Common myeloid progenitor, CD34-positive (primary cell): ENCODE measurements at regions not wholly inside any gene's neighbourhood (a gene's known extent, or its start where the extent isn't known, plus 50 kb on each side); places are given as distances from the start of the nearest gene placed in this dataset.

Source experiments
- CTCF ChIA-PET: fragments of 350-600 bp; sonication (Branson Sonifier 250); formaldehyde crosslinking; loops from one replicate; lab custom pipeline; 2021; ENCODE audit warnings: antibody characterized with exemption; lab: Charles Lee
- POLR2A ChIA-PET: fragments of 350-600 bp; sonication (Branson Sonifier 250); formaldehyde crosslinking; loops from one replicate; lab custom pipeline; 2021; ENCODE audit warnings: antibody characterized with exemption; lab: Charles Lee
- DNase-seq, 3 donors: peaks; one replicate each; pipeline versions ENCODE4 v3.0.0 to v3.0.0-alpha.2; 2013
- H3K27ac ChIP-seq, 2 experiments: 1 replicate in 1 of 2; 2 replicates in 1 of 2; pipeline ENCODE4 v1.7.0; 2013; ENCODE audit warnings: inconsistent platforms in 2 of 2, low read length in 2 of 2, mild to moderate bottlenecking in 2 of 2, low read depth in 1 of 2, moderate library complexity in 1 of 2; ENCODE audit not compliant: severe bottlenecking in 2 of 2, insufficient read depth in 1 of 2, poor library complexity in 1 of 2
- H3K27me3 ChIP-seq, 5 experiments: replicated peaks in 2 of 5; 1 replicate in 3 of 5; 2 replicates in 2 of 5; pipeline versions ENCODE4 v1.6.1 to v1.7.0; 2013; ENCODE audit warnings: low read length in 4 of 5, mild to moderate bottlenecking in 2 of 5, moderate library complexity in 2 of 5, inconsistent platforms in 1 of 5; ENCODE audit not compliant: insufficient read depth in 5 of 5, control insufficient read depth in 4 of 5
- H3K36me3 ChIP-seq, 4 experiments: 1 replicate in 2 of 4; 2 replicates in 2 of 4; pipeline versions ENCODE4 v1.6.1 to v1.7.0; 2013; ENCODE audit warnings: low read length in 3 of 4, control low read depth in 1 of 4, mild to moderate bottlenecking in 1 of 4; ENCODE audit not compliant: control insufficient read depth in 4 of 4, insufficient read depth in 4 of 4
- H3K4me1 ChIP-seq, 4 experiments: 1 replicate in 3 of 4; 2 replicates in 1 of 4; pipeline versions ENCODE4 v1.6.1 to v1.7.1; 2013; ENCODE audit warnings: low read length in 3 of 4, mild to moderate bottlenecking in 3 of 4, control low read depth in 1 of 4, inconsistent platforms in 1 of 4, moderate library complexity in 1 of 4; ENCODE audit not compliant: control insufficient read depth in 4 of 4, insufficient read depth in 4 of 4; ENCODE audit errors: control extremely low read depth in 1 of 4
- H3K4me3 ChIP-seq, 7 experiments: 1 replicate in 4 of 7; 2 replicates in 3 of 7; pipeline versions ENCODE4 v1.5.1 to v1.7.0; 2013; ENCODE audit warnings: mild to moderate bottlenecking in 7 of 7, low read length in 6 of 7, moderate library complexity in 6 of 7, inconsistent platforms in 2 of 7, low read depth in 2 of 7, control low read depth in 1 of 7; ENCODE audit not compliant: insufficient read depth in 4 of 7, control insufficient read depth in 1 of 7; ENCODE audit errors: extremely low read depth in 1 of 7
- H3K9me3 ChIP-seq, 5 experiments: 1 replicate in 4 of 5; 2 replicates in 1 of 5; pipeline versions ENCODE4 v1.6.1 to v1.7.1; 2013; ENCODE audit warnings: low read length in 4 of 5, mild to moderate bottlenecking in 2 of 5, inconsistent platforms in 1 of 5, low read depth in 1 of 5, moderate library complexity in 1 of 5; ENCODE audit not compliant: control insufficient read depth in 4 of 5, insufficient read depth in 2 of 5; ENCODE audit errors: control extremely low read depth in 1 of 5
- WGBS: methylation state at CpG from one replicate; pipeline ENCODE4 v1.1.5; 2013; ENCODE audit not compliant: insufficient coverage; 5-methylcytosine and 5-hydroxymethylcytosine counted together

GRCh38 chr5:159442206-159442850 is 112.0 kb upstream of the IL12B start:
- Histone ChIP-seq H3K36me3 (no peaks in the 10 kb centered on the region), H3K27me3 (peaks cover 0 to 9% (median 0%) of the 10 kb centered on the region in 5 experiments), H3K27ac (no peak overlapping the region), H3K4me1 (no peaks in the 10 kb centered on the region), H3K4me3 (no peak overlapping the region), H3K9me3 (no peaks in the 10 kb centered on the region)
- ChIA-PET POLR2A (no interaction called here), CTCF (interaction anchor here (0.8 to 6.2 kb wide), 12 partner anchors 9 to 544 kb away, joined by 3 to 46 read pairs (median 4); no protein-coding TSS in a partner anchor)
- 98% methylated on average over 9 of the region's 12 CpGs for WGBS
- no peak for DNase-seq

DNA sequence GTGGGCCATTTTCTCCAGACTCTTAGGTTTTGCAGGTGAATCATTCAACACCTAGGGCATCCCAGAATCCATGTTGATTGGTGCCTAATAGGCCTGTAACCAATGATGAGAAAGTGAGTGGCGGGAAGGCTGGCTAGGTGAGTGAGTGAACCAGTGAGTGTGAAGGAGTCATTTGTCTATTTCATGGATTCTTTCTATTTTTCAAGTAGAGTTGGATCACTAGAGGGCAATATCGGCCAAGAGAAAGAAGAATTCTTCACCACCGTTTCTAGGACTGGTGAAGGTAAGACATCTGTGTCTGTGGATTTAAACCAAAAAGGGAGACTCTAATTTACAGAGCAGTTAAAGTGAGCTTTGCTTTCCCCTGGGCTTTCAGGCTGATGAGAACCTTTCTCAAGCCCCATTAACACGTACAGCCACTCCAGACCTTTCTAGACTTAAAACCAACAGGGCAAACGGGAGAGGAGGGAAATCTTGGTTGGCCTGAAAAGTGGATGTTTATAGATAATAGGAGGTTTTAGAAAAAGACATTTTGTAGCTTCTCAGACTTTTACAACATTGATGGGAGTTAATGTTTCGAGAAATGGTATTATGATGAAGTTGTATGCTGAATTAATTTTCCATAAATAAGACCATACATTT is 114.3 kb upstream of the IL12B start:
- Histone ChIP-seq H3K27me3 (peaks cover 0 to 9% (median 0%) of the 10 kb centered on the region in 5 experiments), H3K4me1 (no peaks in the 10 kb centered on the region), H3K9me3 (no peaks in the 10 kb centered on the region), H3K27ac (no peak overlapping the region), H3K36me3 (no peaks in the 10 kb centered on the region), H3K4me3 (no peak overlapping the region)
- DNase-seq: peak; percentile 53 to 72 (median 68)
- 50% methylated on average over 2 of the region's 6 CpGs for WGBS
- POLR2A ChIA-PET: no interaction called here
- CTCF ChIA-PET: interaction anchor here (0.6 to 6.2 kb wide), 16 partner anchors 8 to 554 kb away, joined by 3 to 46 read pairs (median 4); partner anchors contain the start of gene ADRA1B

GRCh38 chr5:159447116-159447515 is 116.8 kb upstream of the IL12B start:
- POLR2A ChIA-PET: no interaction called here
- no peak for DNase-seq
- CTCF ChIA-PET: interaction anchor here (0.8 to 1.2 kb wide), 2 partner anchors 27 to 87 kb away, joined by 3 read pairs; no protein-coding TSS in a partner anchor
- Histone ChIP-seq H3K9me3 (no peaks in the 10 kb centered on the region), H3K36me3 (no peaks in the 10 kb centered on the region), H3K27me3 (peaks cover 0 to 9% (median 3%) of the 10 kb centered on the region in 5 experiments), H3K4me3 (no peak overlapping the region), H3K4me1 (no peaks in the 10 kb centered on the region), H3K27ac (no peak overlapping the region)
- WGBS: no CpG with 5 or more reads among the region's 1 CpG

GRCh38 chr5:159448841-159449407 is 118.6 kb upstream of the IL12B start:
- Histone ChIP-seq H3K27me3 (peaks cover 0 to 12% (median 4%) of the 10 kb centered on the region in 5 experiments), H3K4me3 (no peak overlapping the region), H3K4me1 (no peaks in the 10 kb centered on the region), H3K27ac (no peak overlapping the region), H3K9me3 (no peaks in the 10 kb centered on the region), H3K36me3 (no peaks in the 10 kb centered on the region)
- WGBS: 94% methylated on average over 4 of the region's 5 CpGs
- DNase-seq: no peak
- CTCF ChIA-PET: interaction anchor here (1.1 to 2.1 kb wide), 3 partner anchors 502 to 540 kb away, joined by 3 to 8 read pairs (median 3); no protein-coding TSS in a partner anchor
- POLR2A ChIA-PET: no interaction called here

GRCh38 chr5:159449925-159450324 is 119.6 kb upstream of the IL12B start:
- Histone ChIP-seq H3K4me1 (no peaks in the 10 kb centered on the region), H3K27ac (no peak overlapping the region), H3K9me3 (no peaks in the 10 kb centered on the region), H3K4me3 (no peak overlapping the region), H3K36me3 (no peaks in the 10 kb centered on the region), H3K27me3 (peaks cover 0 to 22% (median 6%) of the 10 kb centered on the region in 5 experiments)
- CTCF ChIA-PET: interaction anchor here (2.1 to 3.3 kb wide), 2 partner anchors 8 to 538 kb away, joined by 8 to 13 read pairs; no protein-coding TSS in a partner anchor
- 93% methylated on average over 5 of the region's 7 CpGs for WGBS
- no peak for DNase-seq
- POLR2A ChIA-PET: no interaction called here

DNA sequence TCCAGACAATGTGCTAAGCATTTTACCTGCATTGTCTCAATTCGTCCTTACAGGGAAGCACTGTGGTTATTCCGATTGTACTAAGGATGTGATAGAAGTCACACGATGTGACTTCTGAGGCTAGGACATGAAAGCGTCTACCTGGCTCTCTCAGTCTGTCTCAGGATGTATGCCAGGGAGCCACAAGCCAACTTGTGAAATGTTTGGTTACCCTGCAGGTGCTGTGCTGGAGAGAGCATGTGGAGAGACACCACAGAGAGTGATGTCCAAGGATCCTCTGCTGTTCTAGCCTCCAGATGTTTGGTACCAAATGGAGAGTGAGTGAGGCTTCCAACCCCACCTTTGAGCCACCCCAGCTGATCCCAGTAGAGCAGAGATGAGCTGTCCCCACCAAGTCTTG is 120.1 kb upstream of the IL12B start:
- H3K36me3 ChIP-seq: no peaks in the 10 kb centered on the region
- no peak overlapping the region for H3K4me3 ChIP-seq
- H3K4me1 ChIP-seq: no peaks in the 10 kb centered on the region
- 92% methylated on average over 4 of the region's 4 CpGs for WGBS
- H3K27ac ChIP-seq: no peak overlapping the region
- no peaks in the 10 kb centered on the region for H3K9me3 ChIP-seq
- CTCF ChIA-PET: interaction anchor here (3.3 kb wide), 1 partner anchor 9 kb away, joined by 13 read pairs; no protein-coding TSS in a partner anchor
- POLR2A ChIA-PET: no interaction called here
- DNase-seq: no peak
- peaks cover 0 to 22% (median 10%) of the 10 kb centered on the region in 5 experiments for H3K27me3 ChIP-seq
